KMS-11 (cell line): ENCODE measurements at regions not wholly inside any gene's neighbourhood (a gene's known extent, or its start where the extent isn't known, plus 50 kb on each side); places are given as distances from the start of the nearest gene placed in this dataset.

Source experiments
- H2AFZ ChIP-seq: fragments of 200-600 bp; sonication (generic); 2 replicates; pipeline ENCODE4 v1.6.1; 2016; ENCODE audit warnings: antibody characterized with exemption, mixed run types, low read depth
- H3K27ac ChIP-seq: fragments of 200-600 bp; sonication (generic); 2 replicates; pipeline ENCODE4 v1.6.1; 2016; ENCODE audit warnings: mild to moderate bottlenecking, mixed run types
- H3K27me3 ChIP-seq: fragments of 200-600 bp; sonication (generic); 2 replicates; pipeline ENCODE4 v1.6.1; 2017; ENCODE audit warnings: mild to moderate bottlenecking, low read depth, mixed run types, moderate library complexity; ENCODE audit not compliant: insufficient read depth
- H3K36me3 ChIP-seq: fragments of 200-600 bp; sonication (generic); 2 replicates; pipeline ENCODE4 v1.6.1; 2017; ENCODE audit warnings: mild to moderate bottlenecking, mixed run types; ENCODE audit not compliant: insufficient read depth
- H3K4me1 ChIP-seq: fragments of 200-600 bp; sonication (generic); 2 replicates; pipeline ENCODE4 v1.6.1; 2016; ENCODE audit warnings: mild to moderate bottlenecking, low read depth, mixed run types; ENCODE audit not compliant: poor library complexity, severe bottlenecking
- H3K4me2 ChIP-seq: fragments of 200-600 bp; sonication (generic); 2 replicates; pipeline ENCODE4 v1.7.0; 2016; ENCODE audit warnings: mild to moderate bottlenecking, mixed run types
- H3K4me3 ChIP-seq: fragments of 200-600 bp; sonication (generic); IDR thresholded peaks from 2 replicates; pipeline ENCODE4 v1.6.1; 2017; ENCODE audit warnings: low read depth, low read length, mixed read lengths; ENCODE audit not compliant: insufficient read depth
- H3K79me2 ChIP-seq: fragments of 200-600 bp; sonication (generic); 2 replicates; pipeline ENCODE4 v1.6.1; 2016; ENCODE audit warnings: low read depth, mixed run types; ENCODE audit not compliant: insufficient read depth
- H3K9ac ChIP-seq: fragments of 200-600 bp; sonication (generic); 2 replicates; pipeline ENCODE4 v1.6.1; 2016; ENCODE audit warnings: mild to moderate bottlenecking, mixed run types
- H4K20me1 ChIP-seq: fragments of 200-600 bp; sonication (generic); 2 replicates; pipeline ENCODE4 v1.6.1; 2016; ENCODE audit warnings: mild to moderate bottlenecking, mixed run types; ENCODE audit not compliant: insufficient read depth
- CTCF ChIP-seq: fragments of 200-600 bp; sonication (generic); conservative IDR thresholded peaks from 2 replicates; pipeline ENCODE4 v1.6.1; 2017; ENCODE audit warnings: low read depth, mild to moderate bottlenecking, antibody characterized with exemption, low read length, moderate library complexity, mixed read lengths

- no peaks in the 10 kb centered on the region for H3K4me1 ChIP-seq
- no peaks in the 10 kb centered on the region for H3K79me2 ChIP-seq
- H3K4me2 ChIP-seq: no peak overlapping the region
- no peak overlapping the region for H3K27ac ChIP-seq
- no peak for TF ChIP-seq CTCF
- no peaks in the 10 kb centered on the region for H3K27me3 ChIP-seq
- H4K20me1 ChIP-seq: no peaks in the 10 kb centered on the region
- H3K4me3 ChIP-seq: no peak overlapping the region
- H2AFZ ChIP-seq: no peak overlapping the region
- H3K9ac ChIP-seq: no peak overlapping the region
- H3K36me3 ChIP-seq: no peaks in the 10 kb centered on the region
These were observed 139.8 kb upstream of the UBE2E3 start for GRCh38 chr2:180840641-180841040.

GRCh38 chr2:180829836-180830235, 150.6 kb upstream of the UBE2E3 start:
- Histone ChIP-seq H3K27ac (no peak overlapping the region), H3K4me3 (no peak overlapping the region), H2AFZ (no peak overlapping the region), H3K36me3 (no peaks in the 10 kb centered on the region), H3K4me2 (no peak overlapping the region), H3K79me2 (no peaks in the 10 kb centered on the region), H3K4me1 (no peaks in the 10 kb centered on the region), H4K20me1 (no peaks in the 10 kb centered on the region), H3K9ac (no peak overlapping the region), H3K27me3 (no peaks in the 10 kb centered on the region)
- no peak for TF ChIP-seq CTCF

GRCh38 chr2:180829261-180829660, 151.1 kb upstream of the UBE2E3 start:
- Histone ChIP-seq H3K4me1 (no peaks in the 10 kb centered on the region), H4K20me1 (no peaks in the 10 kb centered on the region), H3K27me3 (no peaks in the 10 kb centered on the region), H3K4me3 (no peak overlapping the region), H3K9ac (no peak overlapping the region), H3K4me2 (no peak overlapping the region), H3K27ac (no peak overlapping the region), H2AFZ (no peak overlapping the region), H3K79me2 (no peaks in the 10 kb centered on the region), H3K36me3 (no peaks in the 10 kb centered on the region)
- TF ChIP-seq CTCF: no peak

GRCh38 chr2:180828756-180829155, 151.6 kb upstream of the UBE2E3 start:
- H3K27ac ChIP-seq: no peak overlapping the region
- no peaks in the 10 kb centered on the region for H3K27me3 ChIP-seq
- no peaks in the 10 kb centered on the region for H3K4me1 ChIP-seq
- no peak for TF ChIP-seq CTCF
- H2AFZ ChIP-seq: no peak overlapping the region
- H4K20me1 ChIP-seq: no peaks in the 10 kb centered on the region
- H3K4me2 ChIP-seq: no peak overlapping the region
- H3K36me3 ChIP-seq: no peaks in the 10 kb centered on the region
- H3K79me2 ChIP-seq: no peaks in the 10 kb centered on the region
- no peak overlapping the region for H3K4me3 ChIP-seq
- H3K9ac ChIP-seq: no peak overlapping the region
